ENCODE measurements at regions not wholly inside any gene's neighbourhood (a gene's known extent, or its start where the extent isn't known, plus 50 kb on each side); places are given as distances from the start of the nearest gene placed in this dataset.
A peak's percentile ranks its signal among the peaks of the same experiment; 100 is the strongest.

DNA sequence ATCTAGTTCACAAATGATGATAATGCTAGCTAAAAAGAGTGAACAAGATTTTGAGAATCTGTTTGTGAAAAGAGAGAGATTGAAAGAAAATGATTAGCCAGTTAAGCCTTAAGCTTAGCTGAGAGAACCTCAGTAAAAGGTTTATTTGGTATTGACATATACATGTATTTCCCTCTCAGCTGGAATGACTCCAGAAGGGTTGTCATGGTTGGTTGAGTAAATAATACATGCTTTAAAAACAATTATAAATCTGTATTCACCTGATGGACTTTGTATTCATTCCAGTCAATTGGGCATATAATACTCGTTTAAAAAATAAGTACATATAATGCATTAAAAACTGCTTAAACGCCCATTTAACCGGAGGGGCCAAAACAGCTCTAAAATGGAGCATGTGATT lies 181.4 kb downstream of the GRB14 start:
- DNase-seq = no peak

DNA sequence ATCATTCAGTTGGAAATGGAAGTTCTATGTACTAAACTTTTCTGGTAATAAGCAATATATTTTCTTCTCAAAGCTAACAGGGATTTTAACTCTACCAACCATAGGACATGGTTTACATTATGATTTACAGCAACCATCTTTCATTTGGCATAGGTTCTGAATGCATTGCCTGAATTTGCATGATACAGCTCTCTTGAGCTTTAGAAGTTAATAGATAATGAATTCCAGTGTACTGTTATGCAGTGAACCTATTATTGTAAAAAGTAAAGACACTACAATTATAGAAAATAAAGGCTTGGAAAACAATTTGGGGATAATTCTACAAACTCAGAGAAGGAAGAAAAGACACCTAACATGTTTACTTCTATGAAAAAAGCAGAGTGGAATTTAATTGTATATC lies 182.0 kb downstream of the GRB14 start:
- DNase-seq = no peak

DNA sequence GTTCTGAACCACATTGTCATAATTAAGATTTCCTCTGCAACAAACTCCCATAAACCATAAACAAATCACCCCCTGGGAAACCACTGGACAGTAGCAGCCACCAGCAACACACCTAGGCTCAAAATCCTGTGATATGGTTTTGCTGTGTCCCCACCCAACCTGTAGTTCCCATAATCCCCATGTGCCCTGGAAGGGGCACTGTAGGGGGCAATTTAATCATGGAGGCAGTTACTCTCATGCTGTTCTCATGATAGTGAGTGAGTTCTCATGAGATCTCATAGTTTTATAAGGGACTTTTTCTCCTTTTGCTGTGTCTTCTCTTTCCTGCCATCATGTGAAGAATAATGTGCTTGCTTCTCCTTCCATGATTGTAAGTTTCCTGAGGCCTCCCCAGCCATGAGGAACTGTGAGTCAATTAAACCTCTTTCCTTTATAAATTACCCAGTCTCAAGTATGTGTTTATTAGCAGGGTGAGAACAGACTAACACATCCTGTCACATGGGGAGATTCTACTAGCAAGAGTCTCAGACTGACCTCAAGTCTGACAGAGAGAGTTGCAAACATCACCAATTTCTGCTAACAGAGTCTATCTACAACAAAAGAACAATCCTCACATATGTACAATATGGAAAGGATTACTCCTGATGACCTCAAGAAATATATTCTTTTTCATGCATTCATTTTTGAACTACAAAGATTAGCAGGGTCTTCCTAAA lies 182.6 kb downstream of the GRB14 start:
- DNase-seq = no peak

DNA sequence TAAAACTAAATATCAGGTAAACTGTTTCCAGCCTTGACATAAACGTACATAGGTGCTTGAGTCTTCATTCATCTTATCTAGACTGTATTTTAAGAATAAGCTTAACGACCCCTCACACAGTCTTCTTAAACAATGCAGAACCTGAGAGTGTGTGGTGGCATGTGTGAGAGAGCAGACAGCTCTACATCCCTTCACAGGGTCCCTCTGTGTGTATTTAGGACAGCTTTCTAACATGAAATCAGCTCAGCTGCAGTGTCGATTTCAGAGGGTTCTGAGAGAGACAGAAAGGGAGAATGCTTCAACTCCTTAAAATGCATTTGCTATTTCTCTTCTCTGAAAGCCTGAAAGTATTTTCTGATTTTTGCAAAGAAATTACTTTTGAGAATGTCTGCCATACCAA lies 185.2 kb downstream of the GRB14 start:
- no peak for DNase-seq

DNA sequence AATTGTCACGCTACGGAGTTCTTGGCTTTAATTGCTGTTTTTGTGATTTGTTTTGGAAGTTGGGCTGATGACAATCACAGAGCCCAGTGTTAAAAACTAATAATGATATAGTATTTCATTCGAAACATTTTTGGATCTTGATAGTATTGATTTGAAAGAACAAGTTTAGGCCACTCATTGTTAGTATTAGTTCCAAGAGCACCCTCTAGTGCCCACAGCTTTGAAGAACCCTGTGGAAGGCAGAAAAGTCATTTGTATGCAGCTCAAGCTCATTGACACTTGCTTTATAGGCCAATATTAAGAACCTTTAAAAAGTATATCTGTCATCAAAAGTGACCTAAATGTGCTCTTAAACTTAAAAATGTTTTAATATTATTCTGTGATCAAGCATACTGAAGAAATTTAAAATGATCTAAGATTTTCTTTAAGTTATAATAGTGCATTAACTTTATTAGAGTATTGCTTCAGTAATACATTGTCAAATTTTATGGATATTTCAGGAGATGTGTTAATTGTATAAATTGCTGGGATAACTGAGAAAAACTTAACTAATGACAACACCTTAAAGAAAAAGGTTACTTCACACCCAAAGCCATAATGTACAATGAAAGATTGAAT lies 191.0 kb downstream of the GRB14 start:
- DNase-seq = peak; percentile 49

DNA sequence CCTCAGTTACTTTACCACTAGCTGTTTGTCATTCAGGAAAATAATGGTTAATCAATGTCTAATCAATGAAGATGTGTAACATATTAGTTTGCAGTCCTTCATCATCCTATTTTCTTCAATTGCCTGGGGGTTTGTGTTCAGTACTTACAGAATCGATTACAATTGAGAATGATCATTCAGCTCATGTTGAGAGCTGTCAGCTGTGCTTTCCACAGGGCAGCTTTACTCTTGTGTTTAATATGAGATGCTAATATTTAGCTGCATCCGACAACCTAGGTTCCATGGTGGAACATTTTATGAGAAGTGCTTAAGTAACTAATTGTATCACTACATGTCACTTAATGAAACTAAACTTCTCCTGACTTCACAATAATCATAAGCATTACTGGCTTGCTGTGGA lies 191.9 kb downstream of the GRB14 start:
- no peak for DNase-seq

DNA sequence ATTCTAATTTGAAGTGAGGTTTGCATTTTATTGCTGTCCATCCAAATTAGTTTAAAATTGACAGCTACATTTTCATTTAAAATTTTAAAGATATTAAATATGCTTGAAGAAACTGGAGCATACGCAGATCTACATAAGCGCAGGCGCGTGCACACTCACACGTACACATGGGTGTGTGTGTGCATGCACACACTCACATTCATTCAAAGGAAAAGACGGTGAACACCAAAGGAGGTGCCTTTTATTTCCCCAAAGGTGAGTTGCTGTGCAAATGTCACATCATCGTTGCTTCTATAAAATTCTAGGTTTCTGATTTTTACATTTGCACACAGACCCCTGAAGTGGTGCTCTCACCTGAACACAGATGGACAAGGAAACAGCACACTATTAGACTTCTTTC lies 194.2 kb downstream of the GRB14 start:
- DNase-seq = no peak

DNA sequence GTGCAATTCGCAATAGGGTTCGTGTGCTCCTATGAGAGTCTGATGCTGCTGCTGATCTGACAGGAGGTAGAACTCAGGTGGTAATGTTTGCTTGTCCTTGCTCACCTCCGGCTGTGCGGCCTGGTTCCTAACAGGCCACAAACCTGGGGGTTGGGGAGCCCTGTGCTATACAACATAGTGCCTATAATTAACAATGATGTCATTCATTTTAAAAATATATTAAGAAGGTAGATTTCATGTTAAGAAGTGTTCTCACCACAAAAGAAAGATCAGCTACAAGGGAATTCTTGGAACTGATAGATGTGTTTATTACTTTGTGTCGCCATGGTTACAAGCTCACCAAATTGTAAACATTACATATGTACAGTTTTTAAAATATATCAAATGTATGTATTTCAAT lies 200.5 kb downstream of the GRB14 start:
- DNase-seq = no peak

DNA sequence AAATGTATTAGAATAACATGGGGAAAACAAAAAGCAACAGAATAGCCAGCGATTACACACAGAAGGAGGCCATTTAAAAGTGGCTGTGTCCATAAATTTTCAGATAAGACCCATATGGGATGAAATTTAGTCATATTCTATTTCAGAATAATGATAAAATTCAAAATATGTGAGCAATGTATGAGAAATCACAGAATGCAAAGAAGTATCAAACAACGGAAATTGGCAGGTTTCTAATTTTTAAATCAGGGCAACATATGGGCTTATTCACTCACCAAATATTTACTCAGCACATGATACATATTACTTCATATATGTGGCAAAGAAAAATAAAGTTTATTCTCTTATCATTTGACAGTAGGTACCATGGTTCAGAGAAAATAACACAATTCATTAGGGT lies 208.5 kb downstream of the GRB14 start:
- peak; percentile 40 for DNase-seq

DNA sequence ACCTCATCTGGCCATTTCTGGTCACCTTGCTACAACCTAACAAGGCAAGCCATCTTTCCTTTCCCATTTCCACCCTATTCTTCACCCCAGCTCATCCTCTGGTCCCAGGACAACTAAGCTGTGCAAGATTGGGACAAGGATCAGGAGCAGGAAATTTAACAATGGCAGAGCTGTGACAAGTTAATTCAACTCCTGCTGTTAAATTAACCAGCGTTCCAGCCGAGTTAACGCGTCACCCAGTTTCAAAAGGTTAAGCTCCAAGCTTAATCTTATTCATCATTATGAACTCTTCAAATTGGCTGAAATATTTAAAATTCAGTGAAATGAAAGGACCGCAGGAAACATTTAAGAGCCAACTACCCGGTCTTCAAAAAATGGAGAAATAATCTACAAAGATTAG lies 231.9 kb downstream of the GRB14 start:
- DNase-seq = no peak

DNA sequence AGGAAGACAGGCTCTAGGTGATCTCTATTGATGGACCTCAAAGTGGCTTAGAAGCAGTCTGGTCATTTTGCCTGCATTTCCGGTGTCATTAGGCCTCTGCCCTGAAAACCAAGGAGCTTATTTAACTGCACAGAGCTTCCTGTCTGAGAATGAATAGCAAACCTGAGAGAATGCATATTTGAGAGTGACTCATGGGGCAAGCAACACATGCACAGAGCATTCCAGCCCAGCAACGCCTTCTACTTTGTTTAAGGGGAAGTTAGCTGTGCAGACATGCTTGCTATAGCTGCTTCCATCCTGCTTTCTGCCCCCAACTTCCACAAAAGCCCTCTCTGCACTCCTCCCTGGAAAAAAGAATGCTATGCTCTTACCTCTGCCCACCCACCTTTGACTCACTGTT lies 232.8 kb downstream of the GRB14 start:
- peak; percentile 86 for DNase-seq

DNA sequence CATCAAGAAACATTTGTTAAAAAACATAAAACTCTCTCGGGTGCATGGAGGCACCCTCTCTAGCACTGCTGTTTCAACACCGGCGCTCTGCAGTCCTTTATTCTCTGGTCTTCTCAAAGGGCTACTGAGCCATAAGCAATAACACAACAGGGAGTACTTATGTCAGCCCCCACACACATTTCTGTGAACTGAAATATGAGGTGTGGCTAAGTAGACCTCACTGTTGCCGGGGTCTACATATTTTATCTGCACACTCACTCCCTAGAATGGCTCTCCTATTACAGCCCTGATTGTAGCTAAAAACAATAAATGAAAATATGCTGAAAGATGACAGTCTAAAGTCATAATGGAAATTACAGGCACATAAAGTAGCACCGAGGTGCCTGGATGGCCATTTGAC lies 235.1 kb downstream of the GRB14 start:
- peak; percentile 51 for DNase-seq

DNA sequence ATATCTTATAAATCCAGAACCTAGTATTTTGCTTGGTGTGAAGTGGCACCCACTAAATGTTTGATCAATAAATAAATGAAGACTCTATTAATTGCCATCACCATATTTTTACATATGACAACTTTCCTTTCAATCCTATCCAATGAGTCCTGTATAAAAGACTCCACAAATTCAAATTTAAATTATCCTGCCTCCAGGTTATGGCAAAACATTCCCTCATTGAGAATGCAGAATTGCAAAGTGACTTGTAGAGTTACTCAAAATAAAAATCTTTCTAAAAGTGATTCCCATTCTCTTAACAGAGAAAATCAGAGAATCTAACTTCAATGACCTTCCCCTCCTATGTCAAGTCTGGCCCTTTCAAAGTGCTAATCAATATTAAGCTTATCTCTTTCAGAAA lies 236.8 kb downstream of the GRB14 start:
- DNase-seq = no peak

DNA sequence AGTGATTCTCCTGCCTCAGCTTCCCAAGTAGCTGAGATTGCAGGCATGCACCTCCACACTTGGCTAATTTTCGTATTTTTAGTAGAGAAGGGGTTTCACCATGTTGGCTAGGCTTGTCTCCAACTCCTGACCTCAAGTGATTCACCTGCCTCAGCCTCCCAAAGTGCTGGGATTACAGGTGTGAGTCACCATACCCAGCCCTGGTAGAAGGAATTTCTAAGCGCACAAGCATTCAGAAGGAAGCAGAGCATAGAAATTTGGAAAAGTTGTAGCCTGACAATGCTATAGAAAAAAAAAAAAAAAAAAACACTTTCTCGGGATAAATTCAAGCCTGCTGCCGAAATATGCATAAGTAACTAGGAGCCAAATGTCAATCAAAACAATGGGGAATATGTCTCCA lies 249.4 kb downstream of the GRB14 start:
- peak; percentile 10 for DNase-seq

DNA sequence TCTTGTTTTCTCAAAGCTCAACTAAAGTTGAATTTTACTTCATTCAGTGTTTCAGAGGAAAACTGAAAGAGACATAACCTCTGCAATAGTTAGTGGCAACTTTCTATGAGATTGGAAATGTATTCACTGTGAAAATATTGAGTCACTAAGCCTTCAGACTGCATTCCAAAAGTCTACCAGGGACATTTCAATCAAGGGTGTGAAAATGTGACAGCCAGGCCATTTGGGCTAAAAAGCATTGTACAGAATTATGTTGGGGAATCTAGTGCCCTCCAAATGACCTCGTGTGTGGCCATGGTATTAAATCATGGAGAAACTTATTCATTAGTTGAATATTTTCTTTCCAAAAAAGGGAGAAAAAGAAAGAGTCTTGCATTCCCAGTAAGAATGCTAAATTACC lies 251.9 kb downstream of the GRB14 start:
- peak; percentile 77 for DNase-seq

DNA sequence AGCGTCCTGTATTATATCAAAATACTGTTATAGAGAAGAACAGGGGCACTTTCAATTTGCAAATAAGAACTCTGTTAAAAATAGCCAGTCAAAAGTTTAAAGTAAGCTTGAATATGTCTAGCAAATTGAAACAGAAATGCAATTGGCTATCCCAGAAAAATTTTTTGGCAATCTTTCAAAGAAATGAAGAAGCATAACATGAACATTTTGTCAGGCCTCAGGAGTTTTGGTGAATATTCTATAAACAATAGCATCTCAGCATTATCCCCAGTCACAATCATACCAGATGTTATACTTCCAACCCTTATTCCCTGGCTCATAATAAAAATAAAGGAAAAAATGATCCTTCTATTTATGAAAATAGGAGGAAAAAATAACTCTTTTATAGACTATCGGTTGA lies 252.4 kb downstream of the GRB14 start:
- no peak for DNase-seq

DNA sequence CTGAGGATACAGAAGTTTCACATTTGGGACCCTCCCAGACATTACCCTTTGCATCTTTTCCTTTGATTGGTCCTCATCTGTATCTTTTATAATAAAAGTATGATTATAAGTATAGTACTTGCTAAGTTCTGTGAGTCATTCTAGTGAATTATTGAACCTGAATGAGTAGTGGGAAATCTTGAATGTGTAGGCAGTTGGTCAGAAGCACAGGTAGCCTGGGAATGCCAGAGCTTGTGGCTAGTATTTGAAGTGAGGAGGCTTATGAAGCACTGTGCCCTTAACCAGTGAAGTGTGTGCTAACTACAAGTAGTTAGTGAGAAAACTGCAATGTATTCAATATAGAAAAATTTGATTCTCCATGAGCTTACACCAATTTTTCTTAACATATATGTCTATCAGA lies 257.6 kb downstream of the GRB14 start:
- DNase-seq = no peak

DNA sequence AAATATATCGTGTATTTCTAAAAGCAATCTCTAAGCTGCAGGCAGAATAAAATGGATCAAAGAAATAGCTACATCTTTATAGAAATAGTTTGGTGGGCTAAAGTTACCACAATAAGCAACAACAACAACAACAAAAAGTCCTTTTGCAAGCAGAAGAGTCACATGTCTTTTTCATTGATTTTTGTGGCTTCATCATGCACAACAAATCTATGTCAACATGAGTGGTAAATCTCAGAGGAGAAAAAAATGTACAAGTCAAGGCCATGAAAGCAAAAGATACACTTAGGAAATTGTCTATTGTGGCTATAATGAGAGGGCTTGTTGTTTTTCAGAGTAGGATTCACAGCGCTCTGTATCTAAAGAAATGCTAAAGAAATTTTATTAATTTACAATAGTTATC lies 269.7 kb downstream of the GRB14 start:
- no peak for DNase-seq

DNA sequence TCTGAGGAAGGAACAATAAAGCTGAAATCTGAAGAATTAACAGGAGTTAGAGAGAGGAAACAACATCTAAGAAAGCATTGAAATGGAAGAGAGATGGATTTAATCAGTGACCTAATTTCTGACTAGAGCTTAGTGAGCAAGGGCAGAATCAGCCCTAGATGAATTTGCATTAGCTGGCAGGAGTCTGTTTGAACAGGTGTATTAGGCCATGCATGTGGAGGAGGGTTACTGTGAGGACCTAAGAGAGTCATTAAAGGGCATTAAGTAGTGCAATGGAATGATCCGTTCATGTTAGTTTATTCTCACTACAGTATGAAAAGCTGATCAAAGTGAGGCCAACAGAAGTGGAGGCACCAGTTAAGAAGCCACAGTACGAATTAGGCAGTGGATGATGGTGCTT lies 285.3 kb downstream of the GRB14 start:
- DNase-seq = no peak

DNA sequence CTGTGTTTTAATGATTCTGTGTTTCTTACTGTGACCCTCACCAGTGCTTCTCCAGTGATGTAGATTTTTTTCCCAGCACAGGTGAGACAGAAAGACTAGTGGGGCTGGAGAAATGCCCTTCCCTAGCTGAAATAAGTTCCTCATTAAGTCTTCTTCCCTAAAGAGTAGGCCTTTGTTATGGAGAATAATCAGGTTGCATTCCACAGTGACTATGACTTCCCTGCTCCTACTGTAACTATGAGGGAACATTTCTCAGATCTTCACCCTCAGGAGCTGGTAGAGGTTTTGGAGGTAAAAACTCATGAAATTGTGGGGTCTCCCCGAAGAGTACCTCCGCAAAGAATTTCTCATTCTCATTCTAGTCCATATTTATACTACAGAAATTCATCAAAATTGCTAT lies 286.2 kb downstream of the GRB14 start:
- DNase-seq = no peak

DNA sequence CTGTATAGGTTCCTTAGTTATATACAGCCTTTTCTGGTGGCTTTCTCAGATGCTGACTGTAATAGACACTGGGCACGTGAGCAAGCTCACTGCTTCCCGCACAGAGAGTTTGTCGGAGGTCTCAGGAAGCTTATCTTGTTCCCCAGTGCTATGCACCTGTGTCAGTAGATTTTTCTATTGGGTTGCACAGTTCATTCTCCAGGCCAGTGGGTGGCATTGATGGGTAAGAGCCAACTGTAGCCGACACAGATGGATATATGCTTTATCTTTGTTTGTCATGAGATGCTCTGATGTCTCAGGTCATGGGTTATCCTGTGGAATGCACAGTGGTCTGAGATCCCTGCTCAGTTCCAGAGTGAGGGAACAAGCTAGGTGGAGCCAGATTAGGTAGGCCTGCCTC lies 293.0 kb downstream of the GRB14 start:
- no peak for DNase-seq

DNA sequence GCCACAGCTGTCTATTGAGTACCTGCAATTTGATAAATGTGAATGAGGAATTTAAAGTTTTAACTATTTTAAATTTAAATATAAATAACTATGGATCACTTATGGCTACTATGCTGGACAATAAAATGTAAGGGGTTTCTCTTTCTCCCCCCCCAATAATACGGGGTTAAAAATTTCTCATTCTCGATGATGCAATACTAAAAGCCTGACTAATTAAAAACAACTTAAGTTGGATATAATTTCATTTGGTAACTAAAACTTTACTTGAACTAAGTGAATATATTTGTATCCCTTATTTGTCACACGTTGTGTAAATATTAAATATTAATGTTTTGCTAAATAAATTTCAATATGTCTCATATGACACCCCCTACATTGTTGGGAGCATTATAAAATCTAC lies 297.3 kb downstream of the GRB14 start:
- no peak for DNase-seq

DNA sequence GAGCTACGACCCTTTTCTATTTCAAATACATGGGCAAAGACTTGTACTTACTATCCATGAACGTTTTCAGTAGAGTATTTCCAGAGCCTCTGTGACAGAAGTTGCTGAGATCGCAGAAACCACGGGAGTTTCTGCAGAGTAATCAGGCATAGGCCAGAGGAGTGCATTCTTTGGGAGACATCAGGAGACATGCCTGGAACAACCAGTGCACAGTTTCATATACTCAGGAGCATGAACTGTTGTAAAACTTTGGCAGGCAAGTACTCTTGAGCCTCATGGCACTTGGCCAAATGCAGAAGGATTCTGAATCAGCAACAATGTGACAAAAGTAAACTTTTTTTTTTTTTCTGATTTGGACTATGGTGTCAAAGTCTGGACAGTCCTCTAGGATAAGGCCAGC lies 307.1 kb downstream of the GRB14 start:
- DNase-seq = peak; percentile 29

DNA sequence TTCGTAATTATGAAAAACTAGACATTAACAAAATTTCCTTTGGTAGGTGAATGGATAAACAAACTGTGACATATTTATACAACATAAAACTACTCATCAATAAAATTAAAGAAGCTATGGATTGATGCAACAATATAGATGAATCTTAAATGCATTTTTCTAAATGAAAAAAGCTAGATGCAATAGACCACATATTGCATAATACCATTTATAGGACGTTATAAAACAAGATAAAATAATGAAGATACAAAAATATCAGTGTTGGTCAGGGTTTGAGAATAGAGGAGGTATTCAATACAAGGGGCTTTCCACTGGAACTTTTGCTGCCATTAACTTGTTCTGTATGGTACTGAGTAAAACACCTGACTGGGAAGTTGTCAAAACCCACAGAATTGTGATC lies 314.4 kb downstream of the GRB14 start:
- DNase-seq = no peak

DNA sequence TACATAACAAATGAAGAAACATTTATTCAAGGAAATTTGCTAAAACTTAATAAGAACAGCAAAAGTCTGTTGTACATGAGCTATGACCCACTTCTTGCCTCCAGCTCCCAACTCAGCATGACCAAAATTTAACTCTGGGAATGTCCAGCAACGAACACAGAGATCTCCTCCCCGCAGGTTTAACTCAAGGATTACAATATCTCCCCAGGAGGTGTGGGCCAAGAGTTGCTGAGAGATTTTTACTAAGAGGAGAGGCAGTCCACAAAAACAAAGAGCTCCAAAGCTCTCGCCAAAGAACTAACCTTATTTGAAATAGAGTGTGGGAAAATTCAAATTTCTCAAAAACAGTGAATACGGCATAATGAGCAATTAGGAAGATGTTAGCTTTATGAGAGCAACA lies 318.5 kb downstream of the GRB14 start:
- DNase-seq = no peak
